Stimulated activated CD4-positive, alpha-beta T cell treated with anti-CD3 and anti-CD28 coated beads, Interleukin-2, amount 100 ng/mL, for 4 hours (primary cell): ENCODE measurements at regions not wholly inside any gene's neighbourhood (a gene's known extent, or its start where the extent isn't known, plus 50 kb on each side); places are given as distances from the start of the nearest gene placed in this dataset.
A peak's percentile ranks its signal among the peaks of the same experiment; 100 is the strongest.

Source experiments
- DNase-seq: peaks from one replicate; pipeline ENCODE4 v3.0.0-alpha.2; 2020; ENCODE audit warnings: low read depth

GRCh38 chr3:106176734-106177133 is 307.9 kb upstream of the CBLB start:
- DNase-seq, result peak; percentile 78

- DNase-seq, result no peak
These were observed 314.2 kb upstream of the CBLB start for GRCh38 chr3:106182950-106183511.

- DNase-seq, result no peak
These were observed 315.1 kb upstream of the CBLB start for GRCh38 chr3:106183762-106184391.

- DNase-seq, result no peak
These were observed 316.0 kb upstream of the CBLB start for GRCh38 chr3:106184540-106185457.

- no peak for DNase-seq
These were observed 317.1 kb upstream of the CBLB start for GRCh38 chr3:106185949-106186348.

GRCh38 chr3:106190296-106190695 is 321.5 kb upstream of the CBLB start:
- DNase-seq, result no peak

GRCh38 chr3:106191211-106191610 is 322.4 kb upstream of the CBLB start:
- no peak for DNase-seq

- DNase-seq, result no peak
These were observed 323.1 kb upstream of the CBLB start for GRCh38 chr3:106191913-106192312.

- DNase-seq, result no peak
These were observed 325.1 kb upstream of the CBLB start for GRCh38 chr3:106193876-106194275.

GRCh38 chr3:106194726-106195125 is 325.9 kb upstream of the CBLB start:
- DNase-seq, result no peak

GRCh38 chr3:106197532-106198194 is 328.9 kb upstream of the CBLB start:
- DNase-seq, result no peak

GRCh38 chr3:106204160-106204868 is 335.5 kb upstream of the CBLB start:
- DNase-seq, result no peak

- DNase-seq, result no peak
These were observed 337.3 kb upstream of the CBLB start for GRCh38 chr3:106206146-106206545.

GRCh38 chr3:106206613-106207012 is 337.8 kb upstream of the CBLB start:
- DNase-seq, result no peak

- DNase-seq, result no peak
These were observed 339.4 kb upstream of the CBLB start for GRCh38 chr3:106208251-106208650.

- DNase-seq, result no peak
These were observed 340.2 kb upstream of the CBLB start for GRCh38 chr3:106208967-106209366.

- DNase-seq, result no peak
These were observed 340.7 kb upstream of the CBLB start for GRCh38 chr3:106209482-106209881.

- no peak for DNase-seq
These were observed 342.1 kb upstream of the CBLB start for GRCh38 chr3:106210923-106211322.

- DNase-seq, result no peak
These were observed 343.9 kb upstream of the CBLB start for GRCh38 chr3:106212665-106213222.

- no peak for DNase-seq
These were observed 345.1 kb upstream of the CBLB start for GRCh38 chr3:106213954-106214353.

- DNase-seq, result no peak
These were observed 345.8 kb upstream of the CBLB start for GRCh38 chr3:106214641-106215040.

- DNase-seq, result peak; percentile 20
These were observed 346.2 kb upstream of the CBLB start for GRCh38 chr3:106215047-106215446.
